ENCODE measurements at regions not wholly inside any gene's neighbourhood (a gene's known extent, or its start where the extent isn't known, plus 50 kb on each side); places are given as distances from the start of the nearest gene placed in this dataset.

GRCh38 chr4:10738826-10739489 is 54.4 kb upstream of the CLNK start:
- 68% methylated on average over 5 of the region's 5 CpGs for WGBS, 2 donors
- H3K4me3 ChIP-seq (ENCODE audit: low read depth, poor library complexity, severe bottlenecking) = no peak overlapping the region
- TF ChIP-seq CTCF (IDR thresholded peaks at IDR 0.05) (no peak), POLR2A (IDR thresholded peaks at IDR 0.05) (no peak)
- intact Hi-C loops (cut with DNase I; ENCODE audit: low total_unique reads) = no loop called here
- no peak for DNase-seq (ENCODE audit: low spot score in 2 of 2)

GRCh38 chr4:10737337-10737736 is 52.8 kb upstream of the CLNK start:
- no peak for DNase-seq (ENCODE audit: low spot score in 2 of 2)
- no peak overlapping the region for H3K4me3 ChIP-seq (ENCODE audit: low read depth, poor library complexity, severe bottlenecking)
- 78 to 86% methylated on average over 6 of the region's 6 CpGs for WGBS, 2 donors
- no peak for TF ChIP-seq CTCF (IDR thresholded peaks at IDR 0.05)
- TF ChIP-seq POLR2A (IDR thresholded peaks at IDR 0.05) = no peak
- intact Hi-C loops (cut with DNase I; ENCODE audit: low total_unique reads) = no loop called here

- DNase-seq (ENCODE audit: low spot score in 2 of 2) = no peak
- WGBS, 2 donors = 76 to 82% methylated on average over 2 of the region's 2 CpGs
- no peak for TF ChIP-seq CTCF (IDR thresholded peaks at IDR 0.05)
- no peak for TF ChIP-seq POLR2A (IDR thresholded peaks at IDR 0.05)
- intact Hi-C loops (cut with DNase I; ENCODE audit: low total_unique reads) = no loop called here
- no peak overlapping the region for H3K4me3 ChIP-seq (ENCODE audit: low read depth, poor library complexity, severe bottlenecking)
Measured at GRCh38 chr4:10736895-10737294, 52.3 kb upstream of the CLNK start.

GRCh38 chr4:10736266-10736665 is 51.7 kb upstream of the CLNK start:
- no peak overlapping the region for H3K4me3 ChIP-seq (ENCODE audit: low read depth, poor library complexity, severe bottlenecking)
- TF ChIP-seq POLR2A (IDR thresholded peaks at IDR 0.05) = no peak
- TF ChIP-seq CTCF (IDR thresholded peaks at IDR 0.05) = no peak
- WGBS, 2 donors = 95 to 97% methylated on average over 3 of the region's 3 CpGs
- no peak for DNase-seq (ENCODE audit: low spot score in 2 of 2)
- intact Hi-C loops (cut with DNase I; ENCODE audit: low total_unique reads) = no loop called here

- WGBS, 2 donors = 72 to 75% methylated on average over 5 of the region's 5 CpGs
- no peak for DNase-seq (ENCODE audit: low spot score in 2 of 2)
- H3K4me3 ChIP-seq (ENCODE audit: low read depth, poor library complexity, severe bottlenecking) = no peak overlapping the region
- TF ChIP-seq CTCF (IDR thresholded peaks at IDR 0.05) (no peak), POLR2A (IDR thresholded peaks at IDR 0.05) (no peak)
- intact Hi-C loops (cut with DNase I; ENCODE audit: low total_unique reads) = no loop called here
Measured at GRCh38 chr4:10734697-10735096, 50.1 kb upstream of the CLNK start.
